Aorta (tissue), 5 donors: ENCODE measurements at regions not wholly inside any gene's neighbourhood (a gene's known extent, or its start where the extent isn't known, plus 50 kb on each side); places are given as distances from the start of the nearest gene placed in this dataset.

Experiments used
- ATAC-seq: fragments of 200-7000 bp; cut with Tn5 transposase; one replicate; pipeline ENCODE4 v1.9.1; 2022; ENCODE audit warnings: moderate library complexity; ENCODE audit not compliant: low FRiP score
- DNase-seq, 2 donors: peaks; one replicate each; pipeline ENCODE4 v3.0.0-alpha.2; 2020
- H3K27ac ChIP-seq, 2 donors: one replicate each; pipeline ENCODE4 v1.5.1; 2013; ENCODE audit warnings: low read length in 2 of 2, mild to moderate bottlenecking in 2 of 2, moderate library complexity in 2 of 2, control low read depth in 1 of 2, inconsistent platforms in 1 of 2, low read depth in 1 of 2
- H3K27me3 ChIP-seq, 2 donors: one replicate each; pipeline ENCODE4 v1.6.1; 2013; ENCODE audit warnings: control low read depth in 1 of 2, low read length in 1 of 2, mild to moderate bottlenecking in 1 of 2, moderate library complexity in 1 of 2; ENCODE audit not compliant: insufficient read depth in 2 of 2, control insufficient read depth in 1 of 2
- H3K36me3 ChIP-seq, 2 donors: one replicate each; pipeline ENCODE4 v1.6.1; 2013; ENCODE audit warnings: control low read depth in 1 of 2, low read length in 1 of 2, mild to moderate bottlenecking in 1 of 2; ENCODE audit not compliant: insufficient read depth in 2 of 2, control insufficient read depth in 1 of 2
- H3K4me1 ChIP-seq, 2 donors: one replicate each; pipeline ENCODE4 v1.6.1; 2013; ENCODE audit warnings: low read length in 2 of 2, control low read depth in 1 of 2, mild to moderate bottlenecking in 1 of 2, moderate library complexity in 1 of 2; ENCODE audit not compliant: insufficient read depth in 2 of 2, control insufficient read depth in 1 of 2
- H3K4me3 ChIP-seq, 2 donors: one replicate each; pipeline ENCODE4 v1.5.1; 2013; ENCODE audit warnings: low read length in 2 of 2, control low read depth in 1 of 2, mild to moderate bottlenecking in 1 of 2
- H3K9me3 ChIP-seq: one replicate; pipeline ENCODE4 v1.6.1; 2013; ENCODE audit warnings: mild to moderate bottlenecking, low read length; ENCODE audit not compliant: control insufficient read depth
- WGBS, 2 donors: extraction: QIAGEN DNeasy Blood & Tissue Kit; methylation state at CpG; one replicate each; pipeline ENCODE4 v1.1.7; 2013; 5-methylcytosine and 5-hydroxymethylcytosine counted together
- intact Hi-C, 2 donors: fragments of 100-400 bp; cut with DNase I; formaldehyde crosslinking; loops; one replicate each; pipeline versions ENCODE4 v1.14.2 to v1.15.0; 2022
- donor health status: healthy with polysubstance abuse.
- donor health status: Bipolar disorder and iron deficiency.
- donor health status: DM: no; HTN: no; CAD: no.
- donor health status: DM: no; HTN: no; CAD: no.
- donor health status: DM: yes; HTN: yes; CAD: no.

GRCh38 chr17:79231766-79232287, 157.2 kb downstream of the ENGASE start:
- Histone ChIP-seq H3K4me3 (no peak overlapping the region), H3K4me1 (no peaks in the 10 kb centered on the region), H3K27ac (no peak overlapping the region), H3K9me3 (no peaks in the 10 kb centered on the region), H3K27me3 (no peaks in the 10 kb centered on the region), H3K36me3 (no peaks in the 10 kb centered on the region)
- intact Hi-C loops, result no loop called here
- WGBS, 2 donors, result 78 to 83% methylated on average over 10 of the region's 10 CpGs
- DNase-seq (no peak), ATAC-seq (no peak)

GRCh38 chr17:79230576-79230975, 156.0 kb downstream of the ENGASE start:
- Histone ChIP-seq H3K27ac (no peak overlapping the region), H3K4me1 (no peaks in the 10 kb centered on the region), H3K4me3 (no peak overlapping the region), H3K27me3 (no peaks in the 10 kb centered on the region), H3K36me3 (no peaks in the 10 kb centered on the region), H3K9me3 (no peaks in the 10 kb centered on the region)
- intact Hi-C loops, result no loop called here
- no peak for ATAC-seq
- 62 to 64% methylated on average over 7 of the region's 7 CpGs for WGBS, 2 donors
- no peak for DNase-seq

DNA sequence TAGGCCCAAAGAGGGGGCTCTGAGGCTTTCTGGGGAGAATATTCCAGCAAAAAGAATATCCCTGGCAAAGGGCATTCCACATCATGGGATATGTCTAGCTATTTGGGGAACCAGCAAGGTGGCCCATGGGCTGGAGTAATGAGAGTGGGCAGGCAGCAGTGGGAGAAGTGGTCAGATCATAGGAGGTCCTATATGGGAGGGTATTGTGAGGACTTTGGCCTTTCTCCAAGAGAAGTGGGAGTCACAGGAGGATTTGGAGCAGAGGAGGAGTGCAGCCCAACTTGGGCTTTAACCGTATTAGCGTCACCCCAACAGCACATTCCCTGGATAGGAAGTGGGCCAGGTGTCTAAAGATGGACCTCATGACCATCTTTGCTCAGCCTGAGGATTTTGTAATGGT, 151.4 kb downstream of the ENGASE start:
- intact Hi-C loops, result no loop called here
- Histone ChIP-seq H3K4me3 (no peak overlapping the region), H3K27ac (no peak overlapping the region), H3K4me1 (no peaks in the 10 kb centered on the region), H3K36me3 (no peaks in the 10 kb centered on the region), H3K27me3 (no peaks in the 10 kb centered on the region), H3K9me3 (no peaks in the 10 kb centered on the region)
- 92 to 93% methylated on average over 2 of the region's 2 CpGs for WGBS, 2 donors
- ATAC-seq (no peak), DNase-seq (no peak)

- H3K27ac ChIP-seq, result no peak overlapping the region
- no peak for DNase-seq
- H3K9me3 ChIP-seq, result no peaks in the 10 kb centered on the region
- H3K4me3 ChIP-seq, result no peak overlapping the region
- no peak for ATAC-seq
- H3K4me1 ChIP-seq, result no peaks in the 10 kb centered on the region
- no peaks in the 10 kb centered on the region for H3K36me3 ChIP-seq
- intact Hi-C loops, result no loop called here
- H3K27me3 ChIP-seq, result no peaks in the 10 kb centered on the region
- WGBS, 2 donors, result 68 to 69% methylated on average over 5 of the region's 5 CpGs
These were observed 150.3 kb downstream of the ENGASE start for GRCh38 chr17:79224903-79225302.

GRCh38 chr17:79224476-79224875, 149.9 kb downstream of the ENGASE start:
- WGBS, 2 donors, result 53 to 61% methylated on average over 4 of the region's 4 CpGs
- no peaks in the 10 kb centered on the region for H3K4me1 ChIP-seq
- ATAC-seq (no peak), DNase-seq (no peak)
- no peaks in the 10 kb centered on the region for H3K9me3 ChIP-seq
- H3K36me3 ChIP-seq, result no peaks in the 10 kb centered on the region
- no peak overlapping the region for H3K4me3 ChIP-seq
- intact Hi-C loops, result no loop called here
- no peaks in the 10 kb centered on the region for H3K27me3 ChIP-seq
- H3K27ac ChIP-seq, result no peak overlapping the region

GRCh38 chr17:79223953-79224352, 149.3 kb downstream of the ENGASE start:
- H3K27ac ChIP-seq, result no peak overlapping the region
- ATAC-seq (no peak), DNase-seq (no peak)
- no peaks in the 10 kb centered on the region for H3K36me3 ChIP-seq
- H3K4me1 ChIP-seq, result no peaks in the 10 kb centered on the region
- WGBS, 2 donors, result 58 to 61% methylated on average over 8 of the region's 8 CpGs
- no peaks in the 10 kb centered on the region for H3K27me3 ChIP-seq
- intact Hi-C loops, result no loop called here
- H3K4me3 ChIP-seq, result no peak overlapping the region
- no peaks in the 10 kb centered on the region for H3K9me3 ChIP-seq

GRCh38 chr17:79223471-79223870, 148.8 kb downstream of the ENGASE start:
- Histone ChIP-seq H3K9me3 (no peaks in the 10 kb centered on the region), H3K4me3 (no peak overlapping the region), H3K27ac (no peak overlapping the region), H3K36me3 (no peaks in the 10 kb centered on the region), H3K27me3 (no peaks in the 10 kb centered on the region), H3K4me1 (no peaks in the 10 kb centered on the region)
- intact Hi-C loops, result no loop called here
- WGBS, 2 donors, result 28 to 30% methylated on average over 9 of the region's 9 CpGs
- no peak for DNase-seq
- no peak for ATAC-seq

- ATAC-seq, result no peak
- Histone ChIP-seq H3K9me3 (no peaks in the 10 kb centered on the region), H3K4me3 (no peak overlapping the region), H3K27ac (no peak overlapping the region), H3K27me3 (no peaks in the 10 kb centered on the region), H3K4me1 (no peaks in the 10 kb centered on the region), H3K36me3 (no peaks in the 10 kb centered on the region)
- DNase-seq, result no peak
- 45 to 60% methylated on average over 8 of the region's 8 CpGs for WGBS, 2 donors
- intact Hi-C loops, result no loop called here
These were observed 147.0 kb downstream of the ENGASE start for GRCh38 chr17:79221597-79221996.

GRCh38 chr17:79220713-79221291, 146.2 kb downstream of the ENGASE start:
- no peaks in the 10 kb centered on the region for H3K9me3 ChIP-seq
- H3K27me3 ChIP-seq, result no peaks in the 10 kb centered on the region
- H3K4me3 ChIP-seq, result no peak overlapping the region
- no peak overlapping the region for H3K27ac ChIP-seq
- ATAC-seq, result no peak
- intact Hi-C loops, result no loop called here
- WGBS, 2 donors, result 17 to 18% methylated on average over 21 of the region's 21 CpGs
- no peak for DNase-seq
- no peaks in the 10 kb centered on the region for H3K36me3 ChIP-seq
- no peaks in the 10 kb centered on the region for H3K4me1 ChIP-seq
